ENCODE measurements at regions not wholly inside any gene's neighbourhood (a gene's known extent, or its start where the extent isn't known, plus 50 kb on each side); places are given as distances from the start of the nearest gene placed in this dataset.

- TF ChIP-seq POLR2A (IDR thresholded peaks at IDR 0.05; ENCODE audit: borderline replicate concordance, extremely low read depth, insufficient read depth, insufficient read length) = no peak
- no peak for TF ChIP-seq FOSL1 (IDR thresholded peaks at IDR 0.05; ENCODE audit: low read depth)
- no peak for TF ChIP-seq ZNF274 (IDR thresholded peaks at IDR 0.05; ENCODE audit: low read depth, low read length)
- no peak for TF ChIP-seq YY1 (IDR thresholded peaks at IDR 0.05; ENCODE audit: extremely low read depth, insufficient replicate concordance, low read depth, low read length)
- TF ChIP-seq JUND (IDR thresholded peaks at IDR 0.05) = no peak
- no peak for TF ChIP-seq MAX (IDR thresholded peaks at IDR 0.05)
- TF ChIP-seq SIN3A (IDR thresholded peaks at IDR 0.05; ENCODE audit: low read depth) = no peak
- TF ChIP-seq ELF1 (IDR thresholded peaks at IDR 0.05; ENCODE audit: borderline replicate concordance, low read depth) = no peak
- no peak for TF ChIP-seq ZBTB33 (IDR thresholded peaks at IDR 0.05; ENCODE audit: extremely low read depth, insufficient replicate concordance, low read length)
Measured at GRCh38 chr4:97072666-97073065, 1070.6 kb downstream of the STPG2 start (continued).

- Histone ChIP-seq H2AFZ (ENCODE audit: low read depth, low read length, poor library complexity, severe bottlenecking) (no peak overlapping the region), H3K27me3 (ENCODE audit: insufficient read depth, low read length) (no peaks in the 10 kb centered on the region), H3K9me2 (ENCODE audit: insufficient read depth) (no peaks in the 10 kb centered on the region), H4K20me1 (ENCODE audit: insufficient read depth) (no peaks in the 10 kb centered on the region), H3K9ac (ENCODE audit: low read length) (no peak overlapping the region), H3K4me3 (replicated peaks in 1 of 2; ENCODE audit: low read depth in 1 of 2, low read length in 2 of 2) (no peak overlapping the region), H3K4me1 (ENCODE audit: control insufficient read depth in 1 of 2, insufficient read depth in 2 of 2, low read length in 2 of 2) (no peaks in the 10 kb centered on the region), H3K36me3 (ENCODE audit: control insufficient read depth in 1 of 2, insufficient read depth in 2 of 2, low read length in 2 of 2) (no peaks in the 10 kb centered on the region), H3K79me2 (ENCODE audit: insufficient read depth, low read length) (no peaks in the 10 kb centered on the region), H3K4me2 (ENCODE audit: low read length) (no peak overlapping the region), H3K27ac (ENCODE audit: low read depth, low read length) (no peak overlapping the region), H3K9me3 (ENCODE audit: control insufficient read depth in 1 of 2, insufficient read depth in 1 of 2, low read depth in 1 of 2, low read length in 2 of 2) (no peaks in the 10 kb centered on the region)
- TF ChIP-seq CBX3 (IDR thresholded peaks at IDR 0.05; ENCODE audit: low read depth) (no peak), EZH2phosphoT487 (IDR thresholded peaks at IDR 0.05; ENCODE audit: borderline replicate concordance) (no peak), EZH2 (IDR thresholded peaks at IDR 0.05) (no peak), JUND (IDR thresholded peaks at IDR 0.05) (no peak), EGR1 (IDR thresholded peaks at IDR 0.05; ENCODE audit: low read depth) (no peak), ZBTB33 (IDR thresholded peaks at IDR 0.05; ENCODE audit: extremely low read depth, insufficient replicate concordance, low read length) (no peak), REST (IDR thresholded peaks at IDR 0.05; ENCODE audit: low read depth) (no peak), ELF1 (IDR thresholded peaks at IDR 0.05; ENCODE audit: borderline replicate concordance, low read depth) (no peak), RAD21 (IDR thresholded peaks at IDR 0.05; ENCODE audit: low read depth) (no peak), CEBPB (IDR thresholded peaks at IDR 0.05; ENCODE audit: low read depth) (no peak)
- ChIA-PET RAD21 (ENCODE audit: low non-redundant PET in 1 of 2, low total read pairs in 2 of 2, uncharacterized antibody in 2 of 2, unreplicated experiment in 2 of 2) (no interaction called here), CTCF (no interaction called here), POLR2A (no interaction called here)
- intact Hi-C loops (cut with micrococcal nuclease) = no loop called here
- DNase-seq (ENCODE audit: low read depth, low spot score) = no peak
- no peak for ATAC-seq
- no TSS peak for BruUV-seq (replicated peaks)
Measured at GRCh38 chr4:97073194-97073593, 1070.1 kb downstream of the STPG2 start.
